Astrocyte of the spinal cord (primary cell): ENCODE measurements at regions not wholly inside any gene's neighbourhood (a gene's known extent, or its start where the extent isn't known, plus 50 kb on each side); places are given as distances from the start of the nearest gene placed in this dataset.

Experiments
- DNase-seq: peaks from one replicate; pipeline ENCODE4 v3.0.0; 2011; ENCODE audit warnings: low read depth, low spot score
- H3K4me3 ChIP-seq: 2 replicates; pipeline ENCODE4 v1.5.1; 2011; ENCODE audit warnings: low read depth, mild to moderate bottlenecking, low read length, moderate library complexity
- in situ Hi-C: cut with HindIII; loops from 2 replicates; pipeline ENCODE4 v1.10.0; 2017; ENCODE audit warnings: low sequenced_read_pairs
- TF ChIP-seq, protein P1 (sequence below): IDR thresholded peaks from 2 replicates; pipeline ENCODE4 v1.5.1; 2012; ENCODE audit warnings: low read depth, mild to moderate bottlenecking, low read length, inconsistent platforms

DNA sequence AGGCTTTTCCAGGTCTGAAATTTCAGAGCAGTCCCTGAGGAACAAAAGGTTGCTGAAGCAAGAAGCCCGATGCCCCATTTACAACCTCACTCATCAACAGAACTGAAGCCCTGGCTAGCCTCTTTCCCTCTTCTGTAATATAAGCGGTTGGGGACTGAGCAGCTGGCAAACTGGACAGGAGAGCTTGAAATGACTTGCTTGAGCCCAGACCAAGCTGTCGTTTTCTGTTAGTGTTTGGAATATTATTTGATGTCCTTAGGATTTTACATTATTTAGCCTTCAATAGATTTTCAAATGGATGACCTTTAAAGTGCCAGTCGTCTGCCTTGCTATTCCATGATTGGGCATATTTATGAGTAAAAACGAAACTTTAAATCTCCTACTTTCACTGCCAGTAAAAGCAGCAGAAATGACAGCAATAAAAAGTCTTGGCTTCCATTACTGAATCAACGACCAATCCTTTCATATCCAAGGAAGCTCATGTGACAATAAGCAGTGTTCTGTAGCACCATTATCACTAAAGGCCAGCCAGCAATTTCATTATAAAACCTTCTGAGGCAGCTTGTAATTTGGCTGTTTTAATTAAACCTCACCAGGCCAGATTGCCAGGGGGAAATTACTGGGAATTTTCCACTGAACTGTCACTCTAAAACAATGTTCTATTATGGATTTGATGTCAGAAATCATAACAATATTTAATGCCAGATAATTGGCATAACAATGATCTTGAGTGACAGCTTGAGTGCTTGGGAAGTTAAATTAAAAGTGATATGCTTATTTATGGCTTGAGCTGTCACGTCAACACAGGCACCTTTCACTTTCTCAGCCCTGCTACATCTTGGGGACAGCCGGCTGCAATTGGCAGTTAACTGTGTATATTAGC, 85.9 kb downstream of the LSMEM1 start:
- no peak overlapping the region for H3K4me3 ChIP-seq
- DNase-seq, result no peak
- in situ Hi-C loops, result no loop called here
- TF ChIP-seq, protein P1, sequence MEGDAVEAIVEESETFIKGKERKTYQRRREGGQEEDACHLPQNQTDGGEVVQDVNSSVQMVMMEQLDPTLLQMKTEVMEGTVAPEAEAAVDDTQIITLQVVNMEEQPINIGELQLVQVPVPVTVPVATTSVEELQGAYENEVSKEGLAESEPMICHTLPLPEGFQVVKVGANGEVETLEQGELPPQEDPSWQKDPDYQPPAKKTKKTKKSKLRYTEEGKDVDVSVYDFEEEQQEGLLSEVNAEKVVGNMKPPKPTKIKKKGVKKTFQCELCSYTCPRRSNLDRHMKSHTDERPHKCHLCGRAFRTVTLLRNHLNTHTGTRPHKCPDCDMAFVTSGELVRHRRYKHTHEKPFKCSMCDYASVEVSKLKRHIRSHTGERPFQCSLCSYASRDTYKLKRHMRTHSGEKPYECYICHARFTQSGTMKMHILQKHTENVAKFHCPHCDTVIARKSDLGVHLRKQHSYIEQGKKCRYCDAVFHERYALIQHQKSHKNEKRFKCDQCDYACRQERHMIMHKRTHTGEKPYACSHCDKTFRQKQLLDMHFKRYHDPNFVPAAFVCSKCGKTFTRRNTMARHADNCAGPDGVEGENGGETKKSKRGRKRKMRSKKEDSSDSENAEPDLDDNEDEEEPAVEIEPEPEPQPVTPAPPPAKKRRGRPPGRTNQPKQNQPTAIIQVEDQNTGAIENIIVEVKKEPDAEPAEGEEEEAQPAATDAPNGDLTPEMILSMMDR, result no peak

DNA sequence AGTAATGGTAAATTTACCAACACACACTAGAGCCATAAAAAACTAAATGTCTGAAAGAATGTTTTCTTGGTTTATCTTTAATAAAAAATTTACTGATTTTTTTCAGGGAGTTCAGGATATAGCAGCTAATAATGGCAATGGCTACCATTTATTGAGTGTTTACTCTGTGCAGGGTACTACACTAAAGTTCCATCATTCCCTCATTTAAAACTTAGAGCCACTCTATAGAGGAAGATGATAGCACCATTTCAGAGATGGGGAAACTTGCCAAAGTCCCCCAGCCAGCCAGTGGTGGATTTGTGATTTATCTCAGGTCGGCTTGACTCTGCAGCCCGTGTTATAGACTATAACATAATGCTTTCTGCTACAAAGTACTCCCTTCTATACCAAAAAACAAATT, 86.6 kb downstream of the LSMEM1 start:
- no peak overlapping the region for H3K4me3 ChIP-seq
- TF ChIP-seq, protein P1, result no peak
- in situ Hi-C loops, result no loop called here
- no peak for DNase-seq

DNA sequence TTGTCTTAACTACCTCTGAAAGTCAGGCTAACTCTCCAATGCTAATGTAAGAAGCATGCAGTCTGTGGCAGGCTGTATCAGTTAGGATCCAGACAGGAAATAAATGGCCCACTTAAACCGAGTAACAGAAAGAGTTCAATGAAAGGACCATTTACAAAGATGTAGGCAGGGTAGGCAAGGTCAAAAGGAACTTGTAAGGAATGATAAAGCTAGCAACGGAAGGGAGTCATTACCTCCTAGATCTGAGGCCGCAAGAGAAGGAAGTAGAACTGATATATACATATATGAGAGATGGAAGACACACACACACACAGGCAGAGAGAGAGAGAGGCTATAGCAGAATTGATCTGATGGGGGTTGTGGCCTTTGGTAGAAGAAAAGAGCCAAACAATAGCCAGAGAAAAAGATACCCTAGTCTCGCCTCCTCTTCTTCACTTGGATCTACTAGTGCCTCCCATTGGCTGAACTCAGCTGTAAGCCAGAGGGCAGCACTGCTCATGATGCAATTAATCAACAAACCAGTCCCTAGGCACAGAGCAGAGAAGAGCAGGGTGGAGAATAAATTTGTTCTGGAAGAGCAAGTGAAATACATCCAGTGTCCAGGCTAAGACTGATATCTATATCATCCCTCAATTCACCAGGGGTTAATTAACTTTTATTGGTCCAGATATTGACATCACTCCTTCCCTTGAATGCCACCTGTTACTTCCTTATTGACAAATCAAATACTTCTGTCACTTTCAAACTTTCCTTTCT, 91.2 kb downstream of the LSMEM1 start:
- in situ Hi-C loops, result no loop called here
- TF ChIP-seq, protein P1, result no peak
- DNase-seq, result no peak
- no peak overlapping the region for H3K4me3 ChIP-seq

DNA sequence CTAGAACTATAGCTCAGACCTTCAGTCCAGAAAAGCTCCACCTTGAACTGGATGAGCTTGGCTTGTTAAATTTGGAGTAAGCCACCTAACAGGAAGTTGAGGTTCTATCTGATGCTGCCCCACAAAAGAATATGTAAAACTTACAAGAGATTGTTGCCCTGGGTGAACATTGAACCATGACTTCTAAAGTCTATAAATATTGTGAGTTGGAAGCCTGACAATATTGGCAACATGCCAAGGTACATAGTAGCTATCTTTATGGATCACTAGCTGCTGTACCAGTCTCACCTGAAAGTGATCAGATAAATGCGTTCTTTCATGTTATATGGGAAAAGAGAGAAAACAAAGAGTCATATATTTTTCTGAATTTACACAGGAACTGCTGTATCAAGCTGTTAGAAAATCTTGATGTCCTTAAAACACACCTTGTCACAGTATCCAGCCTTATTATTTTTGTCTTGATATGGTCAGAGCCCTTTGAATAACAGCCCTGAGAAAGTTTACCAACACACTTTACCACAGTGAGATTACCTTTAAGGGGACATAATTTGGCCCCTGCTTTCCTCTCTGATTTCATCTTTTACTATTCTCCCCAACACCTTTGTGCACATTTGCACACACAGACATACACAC, 92.0 kb downstream of the LSMEM1 start:
- TF ChIP-seq, protein P1, result no peak
- DNase-seq, result no peak
- in situ Hi-C loops, result no loop called here
- no peak overlapping the region for H3K4me3 ChIP-seq

DNA sequence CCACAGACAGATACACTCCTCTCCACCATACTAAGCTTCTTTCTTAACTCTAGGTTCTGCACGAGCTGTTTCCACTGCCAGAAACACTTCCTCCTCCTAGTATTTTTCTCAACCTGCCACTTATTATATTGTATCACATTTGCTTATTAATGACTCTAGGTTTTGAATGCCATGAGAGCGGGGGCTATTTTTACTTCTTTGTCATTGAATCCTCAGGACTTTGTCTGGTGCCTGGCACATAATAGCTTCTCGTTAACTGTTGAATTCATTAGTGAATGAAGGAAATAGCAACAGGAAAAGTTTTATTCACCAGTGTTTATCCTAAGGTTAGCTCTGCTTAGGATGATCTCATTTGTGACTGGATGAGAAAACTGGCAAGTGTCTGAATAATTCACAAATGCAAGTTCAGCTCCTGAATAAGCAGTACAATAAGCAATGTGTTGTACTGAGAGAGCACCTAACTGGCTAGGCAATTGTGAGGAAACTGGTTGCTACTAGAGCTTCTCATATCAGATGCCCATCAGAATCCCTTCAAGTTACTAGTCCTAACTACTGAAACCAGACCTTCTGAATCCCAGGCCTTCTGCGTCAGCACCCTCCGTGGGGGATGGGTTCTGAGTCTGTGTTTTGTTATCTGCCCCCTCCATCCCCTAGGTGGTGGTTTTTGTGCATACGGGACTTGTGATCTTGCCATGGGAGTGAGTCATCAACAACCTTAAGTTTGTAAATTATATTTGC, 92.7 kb downstream of the LSMEM1 start:
- TF ChIP-seq, protein P1, result no peak
- H3K4me3 ChIP-seq, result no peak overlapping the region
- in situ Hi-C loops, result no loop called here
- peak; percentile 7 for DNase-seq

DNA sequence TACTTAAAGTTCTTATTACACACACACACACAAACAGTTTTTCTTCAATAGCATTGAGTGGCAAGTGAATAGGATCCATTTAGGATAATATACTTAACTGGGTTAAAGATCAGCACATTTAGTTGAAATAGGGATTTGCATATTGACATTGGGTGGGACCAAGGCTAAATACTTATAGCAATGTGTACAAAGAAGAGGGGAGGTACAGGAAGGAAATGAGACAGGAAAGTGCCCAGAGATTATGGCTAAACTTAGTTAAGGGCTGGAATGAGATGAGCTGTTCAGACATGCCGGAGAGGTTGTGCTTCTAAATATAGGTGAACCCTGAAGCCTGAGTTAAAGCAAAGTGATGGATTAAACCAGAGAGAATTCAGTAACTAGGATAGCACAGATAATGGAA, 95.1 kb downstream of the LSMEM1 start:
- no peak overlapping the region for H3K4me3 ChIP-seq
- TF ChIP-seq, protein P1, result no peak
- DNase-seq, result no peak
- in situ Hi-C loops, result no loop called here
